K562 (cell line): ENCODE measurements at regions not wholly inside any gene's neighbourhood (a gene's known extent, or its start where the extent isn't known, plus 50 kb on each side); places are given as distances from the start of the nearest gene placed in this dataset.

ENCODE experiments used
- ATAC-seq: fragments of 200-7000 bp; cut with Tn5 transposase; 3 replicates; pipeline ENCODE4 v1.9.1; 2020; ENCODE audit warnings: moderate library complexity
- BruUV-seq: library from RNA; stranded (reverse); fragments of 400-500 nt; replicated peaks from 2 replicates; lab custom pipeline; 2021; lab: Mats Ljungman, UMichigan
- CTCF ChIA-PET: fragments of 300-600 bp; formaldehyde crosslinking; extraction: SDS; loops from one replicate; lab custom pipeline; 2021; ENCODE audit warnings: low intra/inter-chr PET ratio; lab: Yijun Ruan, JAX
- POLR2A ChIA-PET: fragments of 300-600, 350-650 bp; sonication (Branson Sonifier 250); formaldehyde crosslinking; extraction: SDS; loops from one replicate; lab custom pipeline; 2021; ENCODE audit warnings: antibody characterized with exemption, inconsistent platforms; lab: Yijun Ruan, JAX
- DNase-seq, 4 experiments: peaks; one replicate each; pipeline versions ENCODE4 v3.0.0 to v3.0.0-alpha.2; 2011 to 2018; ENCODE audit warnings: low spot score in 3 of 4, mixed read lengths in 3 of 4; ENCODE audit errors: extremely low read depth in 1 of 4
- FAIRE-seq: peaks from 2 replicates; lab custom pipeline; 2011; peaks lifted over from hg19 to GRCh38; lab: Jason Lieb, UNC
- H2AFZ ChIP-seq: 2 replicates; pipeline ENCODE4 v1.6.0; 2011; ENCODE audit warnings: low read depth, low read length, control low read depth, inconsistent platforms
- H3K27ac ChIP-seq: fragments of 200-600 bp; 3 replicates; pipeline ENCODE4 v1.8.0; 2011; ENCODE audit warnings: low read depth, mild to moderate bottlenecking, control low read depth, inconsistent platforms, low read length, moderate library complexity, mixed read lengths; ENCODE audit errors: extremely low read depth
- H3K27me3 ChIP-seq, 2 experiments: fragments of 300-600 bp in 1 of 2; 2 replicates in 1 of 2; 3 replicates in 1 of 2; pipeline versions ENCODE4 v1.6.0 to v1.8.0; 2011; ENCODE audit warnings: inconsistent platforms in 2 of 2, low read length in 2 of 2, mild to moderate bottlenecking in 1 of 2, mixed read lengths in 1 of 2, moderate library complexity in 1 of 2; ENCODE audit not compliant: control insufficient read depth in 2 of 2, insufficient read depth in 2 of 2
- H3K36me3 ChIP-seq: fragments of 300-600 bp; 3 replicates; pipeline ENCODE4 v1.8.0; 2011; ENCODE audit warnings: mild to moderate bottlenecking, low read length, inconsistent platforms; ENCODE audit not compliant: control insufficient read depth, insufficient read depth
- H3K4me1 ChIP-seq, 2 experiments: fragments of 200-600 bp in 1 of 2; replicated peaks in 1 of 2; 2 replicates in 1 of 2; 3 replicates in 1 of 2; pipeline versions ENCODE4 v1.5.1 to v1.8.0; 2011; ENCODE audit warnings: inconsistent platforms in 2 of 2, low read length in 2 of 2, mild to moderate bottlenecking in 1 of 2, mixed read lengths in 1 of 2, moderate library complexity in 1 of 2; ENCODE audit not compliant: control insufficient read depth in 2 of 2, insufficient read depth in 2 of 2
- H3K4me2 ChIP-seq: 2 replicates; pipeline ENCODE4 v1.6.1; 2011; ENCODE audit warnings: low read length, control low read depth, inconsistent platforms, mixed read lengths; ENCODE audit not compliant: insufficient read depth
- H3K4me3 ChIP-seq: fragments of 200-600 bp; sonication (generic), shearing (Covaris generic); 2 replicates; pipeline ENCODE4 v1.5.1; 2016; ENCODE audit warnings: control low read depth, inconsistent platforms
- H3K79me2 ChIP-seq: fragments of 200-600 bp; 3 replicates; pipeline ENCODE4 v1.8.0; 2011; ENCODE audit warnings: low read length, inconsistent platforms; ENCODE audit not compliant: control insufficient read depth, insufficient read depth
- H3K9ac ChIP-seq, 2 experiments: 2 replicates each; pipeline versions ENCODE4 v1.6.0 to v1.6.1; 2011; ENCODE audit warnings: low read depth in 2 of 2, low read length in 2 of 2, control low read depth in 1 of 2, inconsistent platforms in 1 of 2, mild to moderate bottlenecking in 1 of 2, mixed read lengths in 1 of 2; ENCODE audit not compliant: insufficient read depth in 1 of 2
- H3K9me1 ChIP-seq: one replicate; pipeline ENCODE4 v1.6.0; 2011; ENCODE audit warnings: inconsistent platforms, mild to moderate bottlenecking, low read length, moderate library complexity; ENCODE audit not compliant: control insufficient read depth, insufficient read depth
- H3K9me3 ChIP-seq: replicated peaks from 2 replicates; pipeline ENCODE4 v1.5.1; 2011; ENCODE audit warnings: low read depth, low read length, inconsistent platforms; ENCODE audit not compliant: control insufficient read depth, insufficient read depth
- H4K20me1 ChIP-seq: replicated peaks from 2 replicates; pipeline ENCODE4 v1.6.1; 2011; ENCODE audit warnings: low read length, inconsistent platforms, mixed read lengths; ENCODE audit not compliant: control insufficient read depth, insufficient read depth
- MBD2 ChIP-seq: sonication (generic); IDR thresholded peaks from 2 replicates; pipeline ENCODE4 v1.6.1; 2016; ENCODE audit warnings: low read depth, borderline replicate concordance
- MYBL2 ChIP-seq, 2 experiments: fragments of 450-650 bp in 1 of 2; sonication (generic) in 1 of 2; formaldehyde crosslinking in 1 of 2; IDR thresholded peaks; 2 replicates each; pipeline versions ENCODE4 v1.6.1 to v1.8.1; 2017 to 2022; ENCODE audit warnings: borderline replicate concordance in 1 of 2, inconsistent platforms in 1 of 2, low read depth in 1 of 2, mild to moderate bottlenecking in 1 of 2, missing genetic modification reagents in 1 of 2, moderate library complexity in 1 of 2
- OTX1 ChIP-seq: fragments of 450-650 bp; formaldehyde crosslinking; IDR thresholded peaks from 2 replicates; pipeline ENCODE4 v1.4.0; 2022; ENCODE audit warnings: mild to moderate bottlenecking
- RBFOX2 ChIP-seq: fragments of 200-400 bp; formaldehyde crosslinking; IDR thresholded peaks from 2 replicates; pipeline ENCODE4 v1.6.1; 2017; ENCODE audit warnings: low read depth, mild to moderate bottlenecking, low read length, moderate library complexity
- ZFP30 ChIP-seq: fragments of 250-450 bp; sonication (Bioruptor Pico); IDR thresholded peaks from 2 replicates; pipeline ENCODE4 v1.8.0; 2022; ENCODE audit warnings: moderate library complexity, mild to moderate bottlenecking, inconsistent platforms, borderline replicate concordance
- WGBS: fragments of 100-300 bp; shearing (Covaris generic); methylation state at CpG from one replicate; pipeline ENCODE4 v1.1.6; 2016; ENCODE audit warnings: low coverage, mixed read lengths; ENCODE audit not compliant: insufficient coverage; ENCODE audit errors: missing lambda C conversion rate; 5-methylcytosine and 5-hydroxymethylcytosine counted together
- in situ Hi-C: fragments of 300-500 bp; cut with MboI; formaldehyde crosslinking; loops from 4 replicates; pipeline ENCODE4 v1.15.0; 2018; ENCODE audit warnings: inconsistent platforms, mixed read lengths
- intact Hi-C: fragments of 100-400 bp; cut with micrococcal nuclease; formaldehyde crosslinking; loops from 2 replicates; pipeline ENCODE4 v1.14.2; 2022

GRCh38 chr12:89918172-89918846 lies 209.7 kb upstream of the ATP2B1 start:
- no peak overlapping the region for H3K4me2 ChIP-seq
- no peak for FAIRE-seq
- POLR2A ChIA-PET: no interaction called here

GRCh38 chr12:89909753-89910152 lies 201.1 kb upstream of the ATP2B1 start:
- H3K27ac ChIP-seq: no peak overlapping the region
- H3K27me3 ChIP-seq: no peaks in the 10 kb centered on the region
- H3K4me2 ChIP-seq: no peak overlapping the region
- no peaks in the 10 kb centered on the region for H3K79me2 ChIP-seq
- CTCF ChIA-PET: no interaction called here
- in situ Hi-C loops (no loop called here), intact Hi-C loops (no loop called here)
- ATAC-seq (no peak), FAIRE-seq (no peak), DNase-seq (no peak)
- no peaks in the 10 kb centered on the region for H3K9me1 ChIP-seq
- H3K9me3 ChIP-seq: no peaks in the 10 kb centered on the region
- H3K4me3 ChIP-seq: no peak overlapping the region
- H2AFZ ChIP-seq: no peak overlapping the region
- no TSS peak for BruUV-seq
- POLR2A ChIA-PET: no interaction called here
- H3K9ac ChIP-seq: no peak overlapping the region
- H3K4me1 ChIP-seq: no peaks in the 10 kb centered on the region
- 0% methylated on average over 5 of the region's 5 CpGs for WGBS
- H3K36me3 ChIP-seq: no peaks in the 10 kb centered on the region
- no peak for TF ChIP-seq ZFP30
- H4K20me1 ChIP-seq: no peaks in the 10 kb centered on the region

More at GRCh38 chr12:89918172-89918846, 209.7 kb upstream of the ATP2B1 start:
- WGBS: 1% methylated on average over 5 of the region's 5 CpGs
- Histone ChIP-seq H2AFZ (no peak overlapping the region), H3K79me2 (no peaks in the 10 kb centered on the region), H3K36me3 (no peaks in the 10 kb centered on the region), H3K4me3 (no peak overlapping the region), H3K27ac (no peak overlapping the region), H3K27me3 (no peaks in the 10 kb centered on the region; a peak in 1 of 5 replicates), H4K20me1 (no peaks in the 10 kb centered on the region), H3K9ac (no peak overlapping the region), H3K4me1 (peaks cover 0 to 3% of the 10 kb centered on the region in 2 experiments; a peak in 1 of 5 replicates), H3K9me3 (no peaks in the 10 kb centered on the region), H3K9me1 (no peaks in the 10 kb centered on the region)
- no TSS peak for BruUV-seq
- DNase-seq (no peak), ATAC-seq (no peak)
- intact Hi-C loops (no loop called here), in situ Hi-C loops (no loop called here)
- TF ChIP-seq OTX1 (CRISPR knock-in tag) (no peak), MYBL2 (IDR thresholded peaks at IDR 0.05; ENCODE audit: low read depth) (no peak), MYBL2 (CRISPR knock-in tag; IDR thresholded peaks at IDR 0.05; ENCODE audit: borderline replicate concordance) (no peak), RBFOX2 (no peak), MBD2 (no peak)
- CTCF ChIA-PET: no interaction called here
